ENCODE measurements at regions not wholly inside any gene's neighbourhood (a gene's known extent, or its start where the extent isn't known, plus 50 kb on each side); places are given as distances from the start of the nearest gene placed in this dataset.

GRCh38 chr7:25803117-25803887 is 348.7 kb upstream of the NFE2L3 start:
- H3K27ac ChIP-seq: peak overlapping the region in 3 of 4 donors; percentile 49 to 63 (median 54)
- peaks cover 0 to 51% (median 34%) of the 10 kb centered on the region in 4 donors for H3K4me1 ChIP-seq
- intact Hi-C loops (cut with DNase I): no loop called here
- no peak for DNase-seq
- WGBS, 2 donors: 84 to 87% methylated on average over 11 of the region's 11 CpGs
- no peak overlapping the region for H3K4me3 ChIP-seq
- no peaks in the 10 kb centered on the region for H3K36me3 ChIP-seq
- TF ChIP-seq CTCF (IDR thresholded peaks at IDR 0.05) (no peak), POLR2AphosphoS5 (IDR thresholded peaks at IDR 0.05) (no peak), POLR2A (IDR thresholded peaks at IDR 0.05) (no peak)
- H3K27me3 ChIP-seq: no peaks in the 10 kb centered on the region
- H3K9me3 ChIP-seq: no peaks in the 10 kb centered on the region

GRCh38 chr7:25804154-25804553 is 347.8 kb upstream of the NFE2L3 start:
- Histone ChIP-seq H3K4me1 (peaks cover 0 to 60% (median 41%) of the 10 kb centered on the region in 4 donors), H3K36me3 (no peaks in the 10 kb centered on the region), H3K9me3 (no peaks in the 10 kb centered on the region), H3K27ac (peak overlapping the region in 3 of 4 donors; percentile 52 to 63 (median 58)), H3K27me3 (no peaks in the 10 kb centered on the region), H3K4me3 (no peak overlapping the region)
- no peak for DNase-seq
- intact Hi-C loops (cut with DNase I): no loop called here
- 90% methylated on average over 4 of the region's 4 CpGs for WGBS, 2 donors
- TF ChIP-seq EP300 (IDR thresholded peaks at IDR 0.05): no peak
- TF ChIP-seq POLR2A (IDR thresholded peaks at IDR 0.05): no peak
- no peak for TF ChIP-seq CTCF (IDR thresholded peaks at IDR 0.05)
- TF ChIP-seq POLR2AphosphoS5 (IDR thresholded peaks at IDR 0.05): no peak

- no peaks in the 10 kb centered on the region for H3K36me3 ChIP-seq
- H3K27me3 ChIP-seq: no peaks in the 10 kb centered on the region
- H3K9me3 ChIP-seq: no peaks in the 10 kb centered on the region
- peak overlapping the region; percentile 27 to 63 (median 55) for H3K27ac ChIP-seq
- H3K4me3 ChIP-seq: no peak overlapping the region
- DNase-seq: no peak
- TF ChIP-seq POLR2A (IDR thresholded peaks at IDR 0.05): no peak
- TF ChIP-seq CTCF (IDR thresholded peaks at IDR 0.05): no peak
- no peak for TF ChIP-seq POLR2AphosphoS5 (IDR thresholded peaks at IDR 0.05)
- no peak for TF ChIP-seq EP300 (IDR thresholded peaks at IDR 0.05)
- H3K4me1 ChIP-seq: peaks cover 0 to 70% (median 51%) of the 10 kb centered on the region in 4 donors
- 63 to 71% methylated on average over 4 of the region's 4 CpGs for WGBS, 2 donors
- intact Hi-C loops (cut with DNase I): loop anchor here (5.0 kb wide), 1 partner anchor 48 kb away; no protein-coding TSS in a partner anchor
Measured at GRCh38 chr7:25805027-25805687, 346.8 kb upstream of the NFE2L3 start.

GRCh38 chr7:25807086-25807611 is 344.8 kb upstream of the NFE2L3 start:
- Histone ChIP-seq H3K27ac (peak overlapping the region in 2 of 4 donors; percentile 11 to 35), H3K27me3 (no peaks in the 10 kb centered on the region), H3K4me3 (no peak overlapping the region), H3K9me3 (no peaks in the 10 kb centered on the region), H3K36me3 (no peaks in the 10 kb centered on the region), H3K4me1 (peaks cover 0 to 80% (median 55%) of the 10 kb centered on the region in 4 donors)
- DNase-seq: no peak
- WGBS, 2 donors: 43 to 55% methylated on average over 1 of the region's 1 CpG
- intact Hi-C loops (cut with DNase I): loop anchor here (5.0 kb wide), 1 partner anchor 50 kb away; no protein-coding TSS in a partner anchor
- no peak for TF ChIP-seq POLR2AphosphoS5 (IDR thresholded peaks at IDR 0.05)

GRCh38 chr7:25809441-25809840 is 342.6 kb upstream of the NFE2L3 start:
- H3K27me3 ChIP-seq: no peaks in the 10 kb centered on the region
- H3K9me3 ChIP-seq: no peaks in the 10 kb centered on the region
- intact Hi-C loops (cut with DNase I): loop anchor here (5.0 kb wide), 1 partner anchor 52 kb away; no protein-coding TSS in a partner anchor
- 84 to 89% methylated on average over 5 of the region's 5 CpGs for WGBS, 2 donors
- no peaks in the 10 kb centered on the region for H3K36me3 ChIP-seq
- H3K4me3 ChIP-seq: no peak overlapping the region
- no peak for TF ChIP-seq POLR2A (IDR thresholded peaks at IDR 0.05)
- peak; percentile 25 to 77 (median 53) for TF ChIP-seq POLR2AphosphoS5 (IDR thresholded peaks at IDR 0.05)
- peak in 1 of 4 donors; percentile 58 for TF ChIP-seq EP300 (IDR thresholded peaks at IDR 0.05)
- TF ChIP-seq CTCF (IDR thresholded peaks at IDR 0.05): no peak
- H3K4me1 ChIP-seq: peaks cover 0 to 78% (median 58%) of the 10 kb centered on the region in 4 donors
- no peak for DNase-seq
- H3K27ac ChIP-seq: peak overlapping the region in 3 of 4 donors; percentile 52 to 66 (median 65)

Data from sigmoid colon (tissue), 6 donors.